CD4-positive, alpha-beta T cell treated with Interleukin-6 at 100 ng/mL for 8 hours (primary cell): ENCODE measurements at regions not wholly inside any gene's neighbourhood (a gene's known extent, or its start where the extent isn't known, plus 50 kb on each side); places are given as distances from the start of the nearest gene placed in this dataset.

Source experiments
- DNase-seq: peaks from one replicate; pipeline ENCODE4 v3.0.0-alpha.2; 2020; ENCODE audit warnings: mixed read lengths, low spot score

- DNase-seq, result no peak
These were observed 457.2 kb downstream of the ARL4A start for GRCh38 chr7:13144673-13145072.

DNA sequence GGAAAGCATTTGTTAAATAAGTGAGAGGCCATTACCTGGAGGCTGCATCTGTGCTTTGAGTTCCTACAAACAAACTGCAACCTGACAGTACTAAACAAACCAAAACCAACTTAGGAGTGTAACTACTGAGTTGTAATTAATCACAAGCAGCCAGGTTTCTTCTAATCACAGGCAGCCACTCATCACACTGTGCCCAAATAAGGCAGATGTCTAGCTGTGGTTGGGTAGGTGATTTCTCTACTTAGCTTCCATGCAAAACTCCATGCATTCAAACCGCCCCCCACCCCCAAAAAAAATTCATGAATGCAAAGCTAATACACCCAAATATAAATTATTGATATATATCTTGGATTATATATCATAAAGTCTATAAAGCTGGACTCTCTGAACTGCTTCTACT is 461.1 kb downstream of the ARL4A start:
- no peak for DNase-seq

DNA sequence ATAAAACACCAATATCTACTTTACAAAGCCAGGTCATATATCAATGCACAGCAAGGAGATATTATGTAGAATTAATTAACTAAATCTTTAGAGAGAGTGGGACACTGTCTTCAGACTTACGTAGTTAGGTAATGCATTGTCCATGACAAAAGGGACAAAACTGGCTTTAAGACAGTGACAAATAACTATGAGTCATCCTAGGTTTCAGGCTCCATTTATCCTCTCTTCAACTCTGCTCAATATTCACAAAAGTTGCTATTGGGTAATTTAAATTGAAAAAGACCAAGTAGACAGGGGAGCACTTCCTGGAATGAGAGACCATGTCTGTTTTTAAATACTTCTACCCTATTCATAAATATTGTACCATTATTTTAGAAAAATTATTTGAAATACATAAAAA is 464.5 kb downstream of the ARL4A start:
- DNase-seq, result no peak

GRCh38 chr7:13152755-13153154 is 465.3 kb downstream of the ARL4A start:
- DNase-seq, result no peak

DNA sequence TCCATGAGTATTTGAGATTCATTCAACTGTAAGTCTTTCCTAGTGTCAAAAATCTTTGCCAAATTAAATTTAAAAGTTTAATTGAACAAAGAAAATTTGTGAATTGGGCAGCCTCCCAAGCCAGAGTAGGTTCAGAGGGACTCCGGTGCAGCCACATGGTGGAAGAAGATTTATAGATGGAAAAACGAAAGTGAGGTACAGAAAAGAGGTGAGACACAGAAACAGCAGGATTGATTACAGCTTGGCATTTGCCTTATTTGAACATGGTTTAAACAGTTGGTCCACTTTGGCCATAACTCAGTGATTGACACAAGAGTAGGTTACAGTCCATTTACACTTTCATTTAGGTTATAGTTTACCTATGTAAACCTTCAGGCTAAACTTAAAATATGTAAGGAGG is 465.8 kb downstream of the ARL4A start:
- DNase-seq, result no peak

DNA sequence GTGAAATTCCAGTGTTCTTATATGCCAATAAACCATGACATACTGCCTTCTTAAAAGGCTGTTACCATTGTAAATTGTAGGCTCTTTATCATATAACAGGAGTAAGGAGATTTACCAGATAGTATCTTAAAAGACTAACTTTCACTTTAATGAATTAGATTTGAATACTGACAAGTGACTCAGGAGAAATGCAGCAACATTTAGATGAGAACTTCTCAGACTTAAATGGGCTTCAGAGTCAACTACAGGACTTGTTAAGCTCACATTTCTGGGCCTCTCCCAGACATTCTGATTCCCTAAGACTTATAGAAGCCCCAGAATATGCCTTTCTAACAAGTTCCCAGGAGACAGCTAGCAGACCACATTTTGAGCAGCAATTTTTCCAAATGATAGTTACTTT is 466.3 kb downstream of the ARL4A start:
- no peak for DNase-seq

- no peak for DNase-seq
These were observed 467.8 kb downstream of the ARL4A start for GRCh38 chr7:13155188-13155587.

- DNase-seq, result no peak
These were observed 471.6 kb downstream of the ARL4A start for GRCh38 chr7:13159003-13159402.

- DNase-seq, result no peak
These were observed 472.2 kb downstream of the ARL4A start for GRCh38 chr7:13159467-13160184.

DNA sequence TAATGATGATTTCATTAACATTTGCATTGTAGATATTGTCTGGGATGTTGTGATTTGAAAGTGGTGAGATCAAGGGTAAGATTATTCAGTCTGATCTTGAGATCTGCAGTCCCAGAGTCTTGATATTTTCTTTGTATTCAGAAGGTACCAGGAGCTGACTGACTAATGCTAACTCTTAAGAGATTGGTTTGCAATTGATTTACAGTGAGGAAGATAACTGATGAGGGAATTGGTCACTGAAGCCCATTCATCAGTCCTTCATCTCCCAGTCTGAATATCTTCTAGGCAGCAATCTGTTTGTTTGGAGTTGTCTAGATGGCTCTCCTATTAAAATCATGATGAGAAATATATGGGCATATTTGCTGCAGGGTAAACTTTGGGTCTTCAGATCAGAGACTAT is 473.7 kb downstream of the ARL4A start:
- DNase-seq, result no peak

- no peak for DNase-seq
These were observed 478.4 kb downstream of the ARL4A start for GRCh38 chr7:13165854-13166253.

- DNase-seq, result no peak
These were observed 479.4 kb downstream of the ARL4A start for GRCh38 chr7:13166801-13167200.

GRCh38 chr7:13169356-13169755 is 481.9 kb downstream of the ARL4A start:
- DNase-seq, result no peak

GRCh38 chr7:13174991-13175390 is 487.6 kb downstream of the ARL4A start:
- DNase-seq, result no peak

GRCh38 chr7:13179011-13179582 is 491.7 kb downstream of the ARL4A start:
- no peak for DNase-seq

DNA sequence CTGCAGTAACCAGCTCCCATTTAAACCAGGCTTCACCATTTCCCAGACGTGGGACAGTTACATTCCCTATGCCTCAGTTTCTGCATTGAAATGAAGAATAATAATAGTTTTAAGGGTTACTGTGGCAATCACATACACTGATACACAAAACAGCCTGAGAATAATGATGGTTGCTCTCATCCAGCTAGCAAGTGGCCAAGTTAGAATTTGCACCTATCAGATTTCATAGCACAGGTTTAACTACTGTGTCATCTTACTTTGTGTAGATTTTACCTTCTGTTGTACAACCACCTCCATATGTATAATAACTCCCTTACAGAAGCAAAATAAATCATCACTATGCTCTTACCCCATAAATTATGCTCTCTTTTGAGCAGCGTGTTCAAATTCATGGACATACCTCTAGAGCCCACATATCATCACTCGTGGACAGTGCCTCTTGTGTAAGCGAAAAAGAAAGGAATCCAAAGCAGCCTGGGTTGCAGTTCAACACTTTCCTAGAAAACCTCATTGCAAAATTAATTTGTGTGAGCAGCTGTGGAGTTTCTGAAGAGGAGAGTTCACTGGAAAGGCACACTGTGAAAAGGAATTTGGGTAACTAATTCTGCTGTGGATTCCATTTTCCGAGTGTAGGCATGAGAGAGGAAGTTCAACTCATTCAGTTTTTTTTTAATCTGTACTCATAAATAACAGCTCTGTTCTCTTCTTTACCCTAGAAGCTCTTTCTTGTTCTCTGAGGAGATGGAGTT is 492.5 kb downstream of the ARL4A start:
- no peak for DNase-seq

GRCh38 chr7:13181216-13181615 is 493.8 kb downstream of the ARL4A start:
- no peak for DNase-seq

- DNase-seq, result no peak
These were observed 497.7 kb downstream of the ARL4A start for GRCh38 chr7:13185139-13185538.

- DNase-seq, result no peak
These were observed 500.9 kb downstream of the ARL4A start for GRCh38 chr7:13188236-13188805.

- DNase-seq, result no peak
These were observed 501.5 kb downstream of the ARL4A start for GRCh38 chr7:13188922-13189321.

GRCh38 chr7:13189668-13190067 is 502.2 kb downstream of the ARL4A start:
- DNase-seq, result no peak

GRCh38 chr7:13197501-13197900 is 510.1 kb downstream of the ARL4A start:
- DNase-seq, result no peak

- DNase-seq, result no peak
These were observed 510.6 kb downstream of the ARL4A start for GRCh38 chr7:13198036-13198435.
